Stimulated activated naive CD8-positive, alpha-beta T cell treated with anti-CD3 and anti-CD28 coated beads, Interleukin-15, Interleukin-2, amounts not matched to agents 100 U/mL and 50 U/mL, for 24 hours (primary cell): ENCODE measurements at regions not wholly inside any gene's neighbourhood (a gene's known extent, or its start where the extent isn't known, plus 50 kb on each side); places are given as distances from the start of the nearest gene placed in this dataset.

Experiments
- ATAC-seq: fragments of 150-1000 bp; cut with Tn5 transposase; one replicate; pipeline ENCODE4 v1.10.0; 2021
- DNase-seq: peaks from one replicate; pipeline ENCODE4 v3.0.0; 2021

GRCh38 chr14:105841022-105842009, 314.9 kb downstream of the TMEM121 start:
- ATAC-seq: no peak
- DNase-seq: no peak

- DNase-seq: no peak
- ATAC-seq: no peak
These were observed 315.7 kb downstream of the TMEM121 start for GRCh38 chr14:105842105-105842504.

- DNase-seq (no peak), ATAC-seq (no peak)
These were observed 317.2 kb downstream of the TMEM121 start for GRCh38 chr14:105843444-105844046.

GRCh38 chr14:105844047-105844630, 317.8 kb downstream of the TMEM121 start:
- ATAC-seq (no peak), DNase-seq (no peak)

GRCh38 chr14:105844810-105845724, 318.7 kb downstream of the TMEM121 start:
- no peak for ATAC-seq
- no peak for DNase-seq

- DNase-seq: no peak
- ATAC-seq: no peak
These were observed 319.4 kb downstream of the TMEM121 start for GRCh38 chr14:105845725-105846309.

GRCh38 chr14:105846312-105846711, 319.9 kb downstream of the TMEM121 start:
- DNase-seq: no peak
- ATAC-seq: no peak

- DNase-seq (no peak), ATAC-seq (no peak)
These were observed 321.0 kb downstream of the TMEM121 start for GRCh38 chr14:105847400-105847799.

- no peak for DNase-seq
- no peak for ATAC-seq
These were observed 322.2 kb downstream of the TMEM121 start for GRCh38 chr14:105848570-105848969.

- DNase-seq (no peak), ATAC-seq (no peak)
These were observed 323.7 kb downstream of the TMEM121 start for GRCh38 chr14:105849933-105850626.

GRCh38 chr14:105850853-105851581, 324.6 kb downstream of the TMEM121 start:
- ATAC-seq: no peak
- no peak for DNase-seq

GRCh38 chr14:105851716-105852377, 325.5 kb downstream of the TMEM121 start:
- ATAC-seq: no peak

GRCh38 chr14:105852378-105853088, 326.1 kb downstream of the TMEM121 start:
- DNase-seq: no peak
- ATAC-seq: no peak

More at GRCh38 chr14:105851716-105852377, 325.5 kb downstream of the TMEM121 start:
- no peak for DNase-seq

GRCh38 chr14:105853089-105853906, 326.9 kb downstream of the TMEM121 start:
- no peak for ATAC-seq
- DNase-seq: no peak

GRCh38 chr14:105853907-105854599, 327.7 kb downstream of the TMEM121 start:
- no peak for ATAC-seq
- DNase-seq: no peak

GRCh38 chr14:105854600-105855245, 328.3 kb downstream of the TMEM121 start:
- no peak for ATAC-seq
- no peak for DNase-seq
